MM.1S (cell line): ENCODE measurements at regions not wholly inside any gene's neighbourhood (a gene's known extent, or its start where the extent isn't known, plus 50 kb on each side); places are given as distances from the start of the nearest gene placed in this dataset.

Experiments used
- DNase-seq: peaks from one replicate; pipeline ENCODE4 v3.0.0-alpha.2; 2015
- H2AFZ ChIP-seq: fragments of 300-600 bp; sonication (generic); 2 replicates; pipeline ENCODE4 v1.6.0; 2016; ENCODE audit warnings: antibody characterized with exemption, low read length
- H3F3A ChIP-seq: fragments of 300-600 bp; sonication (generic); 2 replicates; pipeline ENCODE4 v1.6.1; 2016; ENCODE audit warnings: mild to moderate bottlenecking, antibody characterized with exemption, low read length, moderate library complexity, mixed read lengths; ENCODE audit not compliant: insufficient read depth
- H3K27ac ChIP-seq: fragments of 300-600 bp; sonication (generic); 2 replicates; pipeline ENCODE4 v1.5.1; 2016; ENCODE audit warnings: mild to moderate bottlenecking, low read length
- H3K27me3 ChIP-seq: fragments of 300-600 bp; sonication (generic); replicated peaks from 2 replicates; pipeline ENCODE4 v1.6.0; 2016; ENCODE audit warnings: low read length; ENCODE audit not compliant: insufficient read depth
- H3K36me3 ChIP-seq: fragments of 300-600 bp; sonication (generic); replicated peaks from 2 replicates; pipeline ENCODE4 v1.6.1; 2016; ENCODE audit warnings: mild to moderate bottlenecking, low read length, mixed read lengths; ENCODE audit not compliant: insufficient read depth
- H3K4me1 ChIP-seq: fragments of 300-600 bp; sonication (generic); 2 replicates; pipeline ENCODE4 v1.6.1; 2016; ENCODE audit warnings: low read length, mixed read lengths
- H3K4me2 ChIP-seq: fragments of 300-600 bp; sonication (generic); 2 replicates; pipeline ENCODE4 v1.6.0; 2016; ENCODE audit warnings: low read depth, low read length
- H3K4me3 ChIP-seq: fragments of 300-600 bp; sonication (generic); 2 replicates; pipeline ENCODE4 v1.5.1; 2016; ENCODE audit warnings: low read length, mixed read lengths
- H3K79me2 ChIP-seq: fragments of 300-600 bp; sonication (generic); 2 replicates; pipeline ENCODE4 v1.6.1; 2016; ENCODE audit warnings: mixed run types, low read length, mixed read lengths
- H3K9ac ChIP-seq: fragments of 300-600 bp; sonication (generic); 2 replicates; pipeline ENCODE4 v1.6.1; 2016; ENCODE audit warnings: low read length, mixed read lengths
- H3K9me2 ChIP-seq: fragments of 300-600 bp; sonication (generic); replicated peaks from 2 replicates; pipeline ENCODE4 v1.6.1; 2016; ENCODE audit warnings: mild to moderate bottlenecking, low read length, mixed read lengths; ENCODE audit not compliant: insufficient read depth
- H3K9me3 ChIP-seq: fragments of 300-600 bp; sonication (generic); replicated peaks from 2 replicates; pipeline ENCODE4 v1.6.1; 2016; ENCODE audit warnings: mild to moderate bottlenecking, low read length, mixed read lengths; ENCODE audit not compliant: insufficient read depth
- H4K20me1 ChIP-seq: fragments of 300-600 bp; sonication (generic); 2 replicates; pipeline ENCODE4 v1.6.1; 2016; ENCODE audit warnings: mild to moderate bottlenecking, low read length, moderate library complexity, mixed read lengths; ENCODE audit not compliant: insufficient read depth
- EZH2 ChIP-seq: fragments of 300-600 bp; sonication (generic); optimal IDR thresholded peaks from 2 replicates; pipeline ENCODE3; 2017; ENCODE audit warnings: low read depth, mild to moderate bottlenecking, antibody characterized with exemption, low read length, mixed read lengths
- EZH2phosphoT487 ChIP-seq: fragments of 300-600 bp; sonication (generic); IDR thresholded peaks from 2 replicates; pipeline ENCODE4 v1.6.1; 2018; ENCODE audit warnings: antibody characterized with exemption, low read length
- TF ChIP-seq, protein P1 (sequence below): fragments of 300-600 bp; sonication (generic); IDR thresholded peaks from 2 replicates; pipeline ENCODE4 v1.5.1; 2016; ENCODE audit warnings: antibody characterized with exemption, low read length, mixed read lengths

- no peak overlapping the region for H3K4me3 ChIP-seq
- no peaks in the 10 kb centered on the region for H4K20me1 ChIP-seq
- H3K27me3 ChIP-seq = no peaks in the 10 kb centered on the region
- no peaks in the 10 kb centered on the region for H3K4me1 ChIP-seq
- no peak overlapping the region for H3K4me2 ChIP-seq
- H3K36me3 ChIP-seq = no peaks in the 10 kb centered on the region
- no peak overlapping the region for H3K27ac ChIP-seq
- H3K9me2 ChIP-seq = no peaks in the 10 kb centered on the region
- H3F3A ChIP-seq = no peaks in the 10 kb centered on the region
- TF ChIP-seq EZH2phosphoT487 = no peak
- TF ChIP-seq, protein P1, sequence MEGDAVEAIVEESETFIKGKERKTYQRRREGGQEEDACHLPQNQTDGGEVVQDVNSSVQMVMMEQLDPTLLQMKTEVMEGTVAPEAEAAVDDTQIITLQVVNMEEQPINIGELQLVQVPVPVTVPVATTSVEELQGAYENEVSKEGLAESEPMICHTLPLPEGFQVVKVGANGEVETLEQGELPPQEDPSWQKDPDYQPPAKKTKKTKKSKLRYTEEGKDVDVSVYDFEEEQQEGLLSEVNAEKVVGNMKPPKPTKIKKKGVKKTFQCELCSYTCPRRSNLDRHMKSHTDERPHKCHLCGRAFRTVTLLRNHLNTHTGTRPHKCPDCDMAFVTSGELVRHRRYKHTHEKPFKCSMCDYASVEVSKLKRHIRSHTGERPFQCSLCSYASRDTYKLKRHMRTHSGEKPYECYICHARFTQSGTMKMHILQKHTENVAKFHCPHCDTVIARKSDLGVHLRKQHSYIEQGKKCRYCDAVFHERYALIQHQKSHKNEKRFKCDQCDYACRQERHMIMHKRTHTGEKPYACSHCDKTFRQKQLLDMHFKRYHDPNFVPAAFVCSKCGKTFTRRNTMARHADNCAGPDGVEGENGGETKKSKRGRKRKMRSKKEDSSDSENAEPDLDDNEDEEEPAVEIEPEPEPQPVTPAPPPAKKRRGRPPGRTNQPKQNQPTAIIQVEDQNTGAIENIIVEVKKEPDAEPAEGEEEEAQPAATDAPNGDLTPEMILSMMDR = no peak
- no peak for TF ChIP-seq EZH2
- H3K9me3 ChIP-seq = no peaks in the 10 kb centered on the region
- H2AFZ ChIP-seq = no peak overlapping the region
- H3K9ac ChIP-seq = no peak overlapping the region
- no peaks in the 10 kb centered on the region for H3K79me2 ChIP-seq
- DNase-seq = no peak
Measured at GRCh38 chr10:111732166-111732785, 451.3 kb downstream of the GPAM start.

GRCh38 chr10:111739125-111739873, 444.3 kb downstream of the GPAM start:
- no peak for DNase-seq
- no peaks in the 10 kb centered on the region for H3K79me2 ChIP-seq

DNA sequence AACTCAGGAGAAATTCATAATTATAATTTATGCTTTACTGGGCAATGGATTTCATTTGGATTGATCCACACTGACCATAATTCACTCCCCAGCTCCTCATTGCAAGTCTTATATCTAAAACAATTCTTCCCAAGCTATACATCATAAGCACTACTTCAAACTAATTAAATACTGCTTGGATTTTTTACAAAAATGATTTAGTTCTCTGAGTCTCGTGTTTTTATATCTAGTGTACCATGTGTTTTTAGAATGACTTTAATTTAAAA, 443.8 kb downstream of the GPAM start:
- no peak overlapping the region for H3K4me2 ChIP-seq
- H3F3A ChIP-seq = no peaks in the 10 kb centered on the region
- H3K27me3 ChIP-seq = no peaks in the 10 kb centered on the region
- H3K4me1 ChIP-seq = no peaks in the 10 kb centered on the region
- no peak overlapping the region for H2AFZ ChIP-seq
- H3K79me2 ChIP-seq = no peaks in the 10 kb centered on the region
- no peaks in the 10 kb centered on the region for H4K20me1 ChIP-seq
- DNase-seq = no peak
- no peak overlapping the region for H3K9ac ChIP-seq
- no peak overlapping the region for H3K27ac ChIP-seq
- TF ChIP-seq, protein P1 = no peak
- TF ChIP-seq EZH2phosphoT487 (no peak), EZH2 (no peak)
- no peaks in the 10 kb centered on the region for H3K9me3 ChIP-seq
- H3K4me3 ChIP-seq = no peak overlapping the region
- H3K9me2 ChIP-seq = no peaks in the 10 kb centered on the region
- no peaks in the 10 kb centered on the region for H3K36me3 ChIP-seq

More at GRCh38 chr10:111739125-111739873, 444.3 kb downstream of the GPAM start:
- no peak overlapping the region for H3K9ac ChIP-seq
- H2AFZ ChIP-seq = no peak overlapping the region
- H3K36me3 ChIP-seq = no peaks in the 10 kb centered on the region
- no peaks in the 10 kb centered on the region for H3K9me2 ChIP-seq
- H4K20me1 ChIP-seq = no peaks in the 10 kb centered on the region
- no peaks in the 10 kb centered on the region for H3K9me3 ChIP-seq
- no peaks in the 10 kb centered on the region for H3K27me3 ChIP-seq
- no peaks in the 10 kb centered on the region for H3F3A ChIP-seq
- no peak overlapping the region for H3K27ac ChIP-seq
- H3K4me3 ChIP-seq = no peak overlapping the region
- no peaks in the 10 kb centered on the region for H3K4me1 ChIP-seq
- no peak for TF ChIP-seq EZH2phosphoT487
- TF ChIP-seq, protein P1 = no peak
- TF ChIP-seq EZH2 = no peak
- H3K4me2 ChIP-seq = no peak overlapping the region
